ENCODE measurements at regions not wholly inside any gene's neighbourhood (a gene's known extent, or its start where the extent isn't known, plus 50 kb on each side); places are given as distances from the start of the nearest gene placed in this dataset.

DNA sequence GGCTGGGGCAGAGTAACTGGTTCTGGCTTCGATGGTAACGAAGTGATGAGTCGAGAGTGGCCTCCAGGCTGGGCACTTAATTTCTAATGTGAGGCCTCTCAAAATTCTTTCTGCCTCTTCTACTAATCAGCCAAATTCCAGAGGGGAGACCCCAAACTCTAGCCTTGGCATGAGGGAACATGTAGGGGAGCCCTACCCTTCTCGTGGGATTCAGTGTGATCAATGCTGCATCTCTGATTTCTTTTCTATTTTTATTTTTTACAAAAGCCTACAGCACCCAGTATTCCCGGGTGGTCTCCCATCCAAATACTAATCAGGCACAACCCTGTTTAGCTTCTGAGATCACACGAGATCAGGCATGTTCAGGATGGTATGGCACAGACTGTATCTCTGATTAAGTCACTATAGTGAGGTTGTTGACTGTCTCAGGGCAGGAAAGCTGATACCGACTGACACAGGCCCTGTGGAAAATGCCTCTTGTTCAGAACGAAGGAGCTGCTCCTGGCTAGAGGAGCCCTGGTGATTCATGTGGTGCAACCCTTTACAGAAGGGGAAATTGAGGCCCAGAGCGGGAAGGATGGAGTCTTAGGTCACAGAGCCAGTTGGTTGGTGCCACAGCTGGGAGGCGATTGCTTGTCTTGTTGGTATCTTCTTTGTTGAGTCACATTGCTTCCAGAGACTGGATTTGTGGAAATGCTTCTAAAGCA lies 126.3 kb upstream of the HS6ST1 start:
- no peak for TF ChIP-seq POLR2A (IDR thresholded peaks at IDR 0.05)
- TF ChIP-seq, protein P1, sequence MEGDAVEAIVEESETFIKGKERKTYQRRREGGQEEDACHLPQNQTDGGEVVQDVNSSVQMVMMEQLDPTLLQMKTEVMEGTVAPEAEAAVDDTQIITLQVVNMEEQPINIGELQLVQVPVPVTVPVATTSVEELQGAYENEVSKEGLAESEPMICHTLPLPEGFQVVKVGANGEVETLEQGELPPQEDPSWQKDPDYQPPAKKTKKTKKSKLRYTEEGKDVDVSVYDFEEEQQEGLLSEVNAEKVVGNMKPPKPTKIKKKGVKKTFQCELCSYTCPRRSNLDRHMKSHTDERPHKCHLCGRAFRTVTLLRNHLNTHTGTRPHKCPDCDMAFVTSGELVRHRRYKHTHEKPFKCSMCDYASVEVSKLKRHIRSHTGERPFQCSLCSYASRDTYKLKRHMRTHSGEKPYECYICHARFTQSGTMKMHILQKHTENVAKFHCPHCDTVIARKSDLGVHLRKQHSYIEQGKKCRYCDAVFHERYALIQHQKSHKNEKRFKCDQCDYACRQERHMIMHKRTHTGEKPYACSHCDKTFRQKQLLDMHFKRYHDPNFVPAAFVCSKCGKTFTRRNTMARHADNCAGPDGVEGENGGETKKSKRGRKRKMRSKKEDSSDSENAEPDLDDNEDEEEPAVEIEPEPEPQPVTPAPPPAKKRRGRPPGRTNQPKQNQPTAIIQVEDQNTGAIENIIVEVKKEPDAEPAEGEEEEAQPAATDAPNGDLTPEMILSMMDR (IDR thresholded peaks at IDR 0.05): no peak

All from right lobe of liver (tissue), 4 donors.